ENCODE measurements at regions not wholly inside any gene's neighbourhood (a gene's known extent, or its start where the extent isn't known, plus 50 kb on each side); places are given as distances from the start of the nearest gene placed in this dataset.

DNA sequence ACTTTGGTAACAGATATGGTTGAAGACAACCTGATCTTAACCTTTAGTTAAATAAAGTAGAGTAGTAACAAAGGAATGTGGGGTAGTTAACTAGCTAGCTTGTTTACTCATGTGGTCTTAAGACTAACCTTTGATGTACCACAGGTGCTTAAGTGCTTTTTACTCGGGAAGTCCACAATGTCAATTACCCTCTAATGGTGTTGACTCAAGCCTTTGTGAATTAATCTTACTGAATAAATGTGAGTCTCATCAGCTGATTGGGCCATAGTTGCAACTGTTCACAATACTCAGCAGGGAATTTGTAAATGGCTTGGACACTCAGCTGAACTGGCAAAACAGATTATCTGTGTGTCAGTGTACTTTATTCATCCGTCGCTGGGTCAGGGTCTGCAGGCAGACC lies 119.0 kb upstream of the UGT8 start:
- TF ChIP-seq EZH2phosphoT487 (IDR thresholded peaks at IDR 0.05; ENCODE audit: borderline replicate concordance, low read depth, low read length): no peak
- TF ChIP-seq, protein P1, sequence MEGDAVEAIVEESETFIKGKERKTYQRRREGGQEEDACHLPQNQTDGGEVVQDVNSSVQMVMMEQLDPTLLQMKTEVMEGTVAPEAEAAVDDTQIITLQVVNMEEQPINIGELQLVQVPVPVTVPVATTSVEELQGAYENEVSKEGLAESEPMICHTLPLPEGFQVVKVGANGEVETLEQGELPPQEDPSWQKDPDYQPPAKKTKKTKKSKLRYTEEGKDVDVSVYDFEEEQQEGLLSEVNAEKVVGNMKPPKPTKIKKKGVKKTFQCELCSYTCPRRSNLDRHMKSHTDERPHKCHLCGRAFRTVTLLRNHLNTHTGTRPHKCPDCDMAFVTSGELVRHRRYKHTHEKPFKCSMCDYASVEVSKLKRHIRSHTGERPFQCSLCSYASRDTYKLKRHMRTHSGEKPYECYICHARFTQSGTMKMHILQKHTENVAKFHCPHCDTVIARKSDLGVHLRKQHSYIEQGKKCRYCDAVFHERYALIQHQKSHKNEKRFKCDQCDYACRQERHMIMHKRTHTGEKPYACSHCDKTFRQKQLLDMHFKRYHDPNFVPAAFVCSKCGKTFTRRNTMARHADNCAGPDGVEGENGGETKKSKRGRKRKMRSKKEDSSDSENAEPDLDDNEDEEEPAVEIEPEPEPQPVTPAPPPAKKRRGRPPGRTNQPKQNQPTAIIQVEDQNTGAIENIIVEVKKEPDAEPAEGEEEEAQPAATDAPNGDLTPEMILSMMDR (conservative IDR thresholded peaks at IDR 0.05; ENCODE audit: low read length): no peak
- no TSS peak for BruUV-seq (replicated peaks)
- ChIA-PET POLR2A (no interaction called here), CTCF (ENCODE audit: unreplicated experiment) (no interaction called here)
- Histone ChIP-seq H3K9me2 (ENCODE audit: insufficient read depth, low read length) (no peaks in the 10 kb centered on the region), H3K4me1 (ENCODE audit: insufficient read depth, low read length, poor library complexity, severe bottlenecking) (no peaks in the 10 kb centered on the region), H3K9me3 (ENCODE audit: low read length) (no peaks in the 10 kb centered on the region), H3K36me3 (ENCODE audit: insufficient read depth, low read length) (no peaks in the 10 kb centered on the region), H3K27ac (ENCODE audit: low read depth, low read length, poor library complexity, severe bottlenecking) (no peak overlapping the region), H3K4me2 (ENCODE audit: low read length) (no peak overlapping the region), H4K20me1 (ENCODE audit: insufficient read depth, low read length) (no peaks in the 10 kb centered on the region), H2AFZ (ENCODE audit: low read length) (no peak overlapping the region), H3K79me2 (ENCODE audit: insufficient read depth, low read depth, low read length) (no peaks in the 10 kb centered on the region), H3K4me3 (ENCODE audit: low read depth, low read length, poor library complexity, severe bottlenecking) (no peak overlapping the region)
- intact Hi-C loops (cut with micrococcal nuclease; ENCODE audit: unreplicated experiment): no loop called here
- no peak for DNase-seq (ENCODE audit: low spot score)

GRCh38 chr4:114481856-114482255 lies 116.8 kb upstream of the UGT8 start:
- Histone ChIP-seq H3K27ac (ENCODE audit: low read depth, low read length, poor library complexity, severe bottlenecking) (no peak overlapping the region), H3K4me3 (ENCODE audit: low read depth, low read length, poor library complexity, severe bottlenecking) (no peak overlapping the region), H3K36me3 (ENCODE audit: insufficient read depth, low read length) (no peaks in the 10 kb centered on the region), H3K79me2 (ENCODE audit: insufficient read depth, low read depth, low read length) (no peaks in the 10 kb centered on the region), H3K4me2 (ENCODE audit: low read length) (no peak overlapping the region), H3K9me2 (ENCODE audit: insufficient read depth, low read length) (no peaks in the 10 kb centered on the region), H2AFZ (ENCODE audit: low read length) (no peak overlapping the region), H3K9me3 (ENCODE audit: low read length) (no peaks in the 10 kb centered on the region), H3K4me1 (ENCODE audit: insufficient read depth, low read length, poor library complexity, severe bottlenecking) (no peaks in the 10 kb centered on the region), H4K20me1 (ENCODE audit: insufficient read depth, low read length) (no peaks in the 10 kb centered on the region)
- DNase-seq (ENCODE audit: low spot score): no peak
- no TSS peak for BruUV-seq (replicated peaks)
- TF ChIP-seq, protein P1 (conservative IDR thresholded peaks at IDR 0.05; ENCODE audit: low read length): no peak
- no peak for TF ChIP-seq EZH2phosphoT487 (IDR thresholded peaks at IDR 0.05; ENCODE audit: borderline replicate concordance, low read depth, low read length)
- ChIA-PET POLR2A (interaction anchor here (0.6 to 1.5 kb wide), 3 partner anchors 12 to 97 kb away, joined by 3 read pairs; no protein-coding TSS in a partner anchor), CTCF (ENCODE audit: unreplicated experiment) (no interaction called here)
- intact Hi-C loops (cut with micrococcal nuclease; ENCODE audit: unreplicated experiment): no loop called here

DNA sequence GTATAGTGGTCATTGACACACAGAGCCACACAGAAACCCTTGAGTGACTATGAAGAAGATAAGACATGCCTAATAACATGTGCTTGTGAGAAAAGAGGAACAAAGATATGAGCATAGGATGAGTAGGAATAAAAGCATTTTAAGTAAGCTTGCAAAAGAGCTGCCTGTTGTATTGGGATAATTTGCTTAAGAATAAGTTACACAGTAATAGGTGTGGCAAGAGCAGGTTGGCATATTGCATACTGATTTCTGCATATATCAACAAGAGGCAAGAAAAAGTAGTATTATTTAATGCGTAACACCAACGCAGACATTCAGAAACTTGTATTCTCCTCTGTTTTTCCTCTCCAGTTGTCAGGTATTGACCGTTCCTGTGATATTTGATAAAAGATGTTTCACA lies 111.5 kb upstream of the UGT8 start:
- TF ChIP-seq, protein P1 (conservative IDR thresholded peaks at IDR 0.05; ENCODE audit: low read length): no peak
- TF ChIP-seq EZH2phosphoT487 (IDR thresholded peaks at IDR 0.05; ENCODE audit: borderline replicate concordance, low read depth, low read length): no peak
- BruUV-seq (replicated peaks): no TSS peak
- CTCF ChIA-PET (ENCODE audit: unreplicated experiment): no interaction called here
- H3K9me2 ChIP-seq (ENCODE audit: insufficient read depth, low read length): no peaks in the 10 kb centered on the region
- H3K4me1 ChIP-seq (ENCODE audit: insufficient read depth, low read length, poor library complexity, severe bottlenecking): no peaks in the 10 kb centered on the region
- no peaks in the 10 kb centered on the region for H4K20me1 ChIP-seq (ENCODE audit: insufficient read depth, low read length)
- H3K27ac ChIP-seq (ENCODE audit: low read depth, low read length, poor library complexity, severe bottlenecking): no peak overlapping the region
- no peak overlapping the region for H2AFZ ChIP-seq (ENCODE audit: low read length)
- no peak overlapping the region for H3K4me3 ChIP-seq (ENCODE audit: low read depth, low read length, poor library complexity, severe bottlenecking)
- no peak for DNase-seq (ENCODE audit: low spot score)
- intact Hi-C loops (cut with micrococcal nuclease; ENCODE audit: unreplicated experiment): no loop called here
- POLR2A ChIA-PET: interaction anchor here (1.0 kb wide), 1 partner anchor 10 kb away, joined by 6 read pairs; no protein-coding TSS in a partner anchor
- H3K79me2 ChIP-seq (ENCODE audit: insufficient read depth, low read depth, low read length): no peaks in the 10 kb centered on the region
- H3K36me3 ChIP-seq (ENCODE audit: insufficient read depth, low read length): no peaks in the 10 kb centered on the region
- no peak overlapping the region for H3K4me2 ChIP-seq (ENCODE audit: low read length)
- H3K9me3 ChIP-seq (ENCODE audit: low read length): no peaks in the 10 kb centered on the region

Measured in OCI-LY7 (cell line).